MCF 10A (cell line): ENCODE measurements at regions not wholly inside any gene's neighbourhood (a gene's known extent, or its start where the extent isn't known, plus 50 kb on each side); places are given as distances from the start of the nearest gene placed in this dataset.

Source experiments
- BruUV-seq: library from RNA; stranded (reverse); fragments of 400-500 nt; replicated peaks from 2 replicates; lab custom pipeline; 2021; lab: Mats Ljungman, UMichigan
- CTCF ChIA-PET: fragments of 300-600 bp; sonication (Branson Sonifier 250); formaldehyde crosslinking; extraction: SDS; loops from one replicate; lab custom pipeline; 2021; ENCODE audit warnings: antibody characterized with exemption, inconsistent platforms; lab: Yijun Ruan, JAX
- POLR2A ChIA-PET: fragments of 300-600, 350-650 bp; sonication (Branson Sonifier 250); formaldehyde crosslinking; extraction: SDS; loops from one replicate; lab custom pipeline; 2020; ENCODE audit warnings: antibody characterized with exemption, inconsistent platforms; lab: Yijun Ruan, JAX
- DNase-seq: peaks from one replicate; pipeline ENCODE4 v3.0.0-alpha.2; 2018; ENCODE audit not compliant: unreplicated experiment
- H3K27ac Mint-ChIP-seq: one replicate; pipeline ENCODE4 v1.8.0; 2022; ENCODE audit warnings: mild to moderate bottlenecking, low read depth, mixed read lengths; ENCODE audit not compliant: unreplicated experiment
- H3K27me3 Mint-ChIP-seq: one replicate; pipeline ENCODE4 v1.8.0; 2022; ENCODE audit warnings: mixed read lengths; ENCODE audit not compliant: insufficient read depth, unreplicated experiment
- H3K36me3 Mint-ChIP-seq: one replicate; pipeline ENCODE4 v1.8.0; 2022; ENCODE audit warnings: mild to moderate bottlenecking, moderate library complexity, mixed read lengths; ENCODE audit not compliant: insufficient read depth, unreplicated experiment
- H3K4me1 Mint-ChIP-seq: one replicate; pipeline ENCODE4 v1.8.0; 2022; ENCODE audit warnings: mixed read lengths; ENCODE audit not compliant: insufficient read depth, unreplicated experiment
- H3K4me3 Mint-ChIP-seq: one replicate; pipeline ENCODE4 v1.8.0; 2022; ENCODE audit warnings: mild to moderate bottlenecking, moderate library complexity, mixed read lengths; ENCODE audit not compliant: unreplicated experiment
- H3K9me3 Mint-ChIP-seq: one replicate; pipeline ENCODE4 v1.8.0; 2022; ENCODE audit warnings: mixed read lengths; ENCODE audit not compliant: unreplicated experiment
- intact Hi-C: fragments of 100-400 bp; cut with micrococcal nuclease; formaldehyde crosslinking; loops from 2 replicates; pipeline ENCODE4 v1.14.1; 2022
- TF ChIP-seq, protein P1 (sequence below): fragments of 200-600 bp; IDR thresholded peaks from one replicate; pipeline ENCODE4 v1.8.0; 2022; ENCODE audit warnings: antibody characterized with exemption, mild to moderate bottlenecking; ENCODE audit not compliant: unreplicated experiment

GRCh38 chr16:85170066-85170491, 57.8 kb upstream of the CIBAR2 start:
- H3K4me1 Mint-ChIP-seq: peaks cover 33% of the 10 kb centered on the region
- TF ChIP-seq, protein P1, sequence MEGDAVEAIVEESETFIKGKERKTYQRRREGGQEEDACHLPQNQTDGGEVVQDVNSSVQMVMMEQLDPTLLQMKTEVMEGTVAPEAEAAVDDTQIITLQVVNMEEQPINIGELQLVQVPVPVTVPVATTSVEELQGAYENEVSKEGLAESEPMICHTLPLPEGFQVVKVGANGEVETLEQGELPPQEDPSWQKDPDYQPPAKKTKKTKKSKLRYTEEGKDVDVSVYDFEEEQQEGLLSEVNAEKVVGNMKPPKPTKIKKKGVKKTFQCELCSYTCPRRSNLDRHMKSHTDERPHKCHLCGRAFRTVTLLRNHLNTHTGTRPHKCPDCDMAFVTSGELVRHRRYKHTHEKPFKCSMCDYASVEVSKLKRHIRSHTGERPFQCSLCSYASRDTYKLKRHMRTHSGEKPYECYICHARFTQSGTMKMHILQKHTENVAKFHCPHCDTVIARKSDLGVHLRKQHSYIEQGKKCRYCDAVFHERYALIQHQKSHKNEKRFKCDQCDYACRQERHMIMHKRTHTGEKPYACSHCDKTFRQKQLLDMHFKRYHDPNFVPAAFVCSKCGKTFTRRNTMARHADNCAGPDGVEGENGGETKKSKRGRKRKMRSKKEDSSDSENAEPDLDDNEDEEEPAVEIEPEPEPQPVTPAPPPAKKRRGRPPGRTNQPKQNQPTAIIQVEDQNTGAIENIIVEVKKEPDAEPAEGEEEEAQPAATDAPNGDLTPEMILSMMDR: no peak
- ChIA-PET POLR2A (no interaction called here), CTCF (no interaction called here)
- H3K27me3 Mint-ChIP-seq: no peaks in the 10 kb centered on the region
- BruUV-seq: no TSS peak
- no peak overlapping the region for H3K27ac Mint-ChIP-seq
- peak overlapping the region; percentile 54 for H3K4me3 Mint-ChIP-seq
- intact Hi-C loops: no loop called here
- H3K36me3 Mint-ChIP-seq: no peaks in the 10 kb centered on the region
- no peak for DNase-seq
- H3K9me3 Mint-ChIP-seq: no peaks in the 10 kb centered on the region

GRCh38 chr16:85170590-85171003, 58.3 kb upstream of the CIBAR2 start:
- POLR2A ChIA-PET: interaction anchor here (0.8 kb wide), 1 partner anchor 19 kb away, joined by 3 read pairs; no protein-coding TSS in a partner anchor
- H3K27me3 Mint-ChIP-seq: no peaks in the 10 kb centered on the region
- no peak overlapping the region for H3K27ac Mint-ChIP-seq
- H3K9me3 Mint-ChIP-seq: no peaks in the 10 kb centered on the region
- CTCF ChIA-PET: interaction anchor here (1.1 kb wide), 1 partner anchor 56 kb away, joined by 4 read pairs; no protein-coding TSS in a partner anchor
- DNase-seq: no peak
- no peaks in the 10 kb centered on the region for H3K36me3 Mint-ChIP-seq
- H3K4me1 Mint-ChIP-seq: peaks cover 34% of the 10 kb centered on the region
- no TSS peak for BruUV-seq
- intact Hi-C loops: no loop called here
- peak overlapping the region; percentile 54 for H3K4me3 Mint-ChIP-seq
- TF ChIP-seq, protein P1: no peak

DNA sequence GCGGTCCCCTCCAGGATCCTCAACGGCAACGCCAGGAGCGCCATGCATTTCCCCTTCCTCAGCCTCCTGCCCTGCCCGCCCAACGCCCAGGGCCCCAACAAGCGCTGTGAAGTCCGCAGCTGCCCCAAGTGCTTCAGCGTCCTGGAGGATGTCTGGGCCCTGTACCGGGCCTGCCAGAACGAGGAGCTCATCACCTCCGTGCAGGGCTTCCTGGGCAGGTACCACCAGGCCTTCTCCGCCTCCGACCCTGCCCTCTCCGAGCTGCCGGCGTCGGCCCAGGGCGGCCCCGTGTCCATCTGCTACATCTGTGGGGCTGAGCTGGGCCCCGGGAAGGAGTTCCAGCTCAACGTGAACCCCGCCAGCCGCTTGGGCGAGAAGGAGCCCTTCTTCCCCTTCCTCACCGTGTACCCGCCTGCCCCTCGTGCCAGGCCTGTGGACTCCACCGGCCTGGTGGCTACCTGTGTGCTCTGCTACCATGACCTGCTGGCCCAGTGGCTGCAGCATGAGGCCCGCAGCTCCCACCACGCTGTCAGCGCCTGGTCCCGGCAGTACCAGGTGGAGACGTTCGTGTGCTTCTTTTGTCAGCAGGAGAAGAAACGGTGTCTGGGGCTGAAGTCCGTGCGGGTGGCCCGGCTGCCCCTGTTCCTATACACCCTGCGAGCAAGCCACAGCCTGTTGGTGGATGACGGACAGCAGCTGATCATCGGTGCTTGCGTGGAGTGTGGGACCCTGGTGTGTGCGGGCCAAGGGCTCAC, 58.9 kb upstream of the CIBAR2 start:
- peaks cover 34% of the 10 kb centered on the region for H3K4me1 Mint-ChIP-seq
- no peaks in the 10 kb centered on the region for H3K36me3 Mint-ChIP-seq
- no peaks in the 10 kb centered on the region for H3K27me3 Mint-ChIP-seq
- no TSS peak for BruUV-seq
- peak overlapping the region; percentile 54 for H3K4me3 Mint-ChIP-seq
- H3K9me3 Mint-ChIP-seq: no peaks in the 10 kb centered on the region
- intact Hi-C loops: no loop called here
- TF ChIP-seq, protein P1: no peak
- no peak overlapping the region for H3K27ac Mint-ChIP-seq
- DNase-seq: no peak
- POLR2A ChIA-PET: interaction anchor here (0.8 to 1.2 kb wide), 2 partner anchors 18 to 20 kb away, joined by 3 read pairs; no protein-coding TSS in a partner anchor
- CTCF ChIA-PET: interaction anchor here (0.5 to 1.1 kb wide), 2 partner anchors 56 to 414 kb away, joined by 3 to 4 read pairs; no protein-coding TSS in a partner anchor

- H3K4me1 Mint-ChIP-seq: peaks cover 27% of the 10 kb centered on the region
- BruUV-seq: no TSS peak
- POLR2A ChIA-PET: interaction anchor here (0.9 to 1.2 kb wide), 2 partner anchors 19 to 20 kb away, joined by 3 to 4 read pairs; no protein-coding TSS in a partner anchor
These were observed 59.6 kb upstream of the CIBAR2 start for GRCh38 chr16:85171759-85172454.

More at GRCh38 chr16:85171759-85172454, 59.6 kb upstream of the CIBAR2 start:
- intact Hi-C loops: no loop called here
- no peak for DNase-seq
- TF ChIP-seq, protein P1: no peak
- H3K36me3 Mint-ChIP-seq: no peaks in the 10 kb centered on the region
- H3K27ac Mint-ChIP-seq: peak overlapping the region; percentile 62
- H3K27me3 Mint-ChIP-seq: no peaks in the 10 kb centered on the region
- H3K9me3 Mint-ChIP-seq: no peaks in the 10 kb centered on the region
- CTCF ChIA-PET: interaction anchor here (0.6 to 1.1 kb wide), 3 partner anchors 19 to 57 kb away, joined by 3 to 4 read pairs (median 3); no protein-coding TSS in a partner anchor
- no peak overlapping the region for H3K4me3 Mint-ChIP-seq
